Osteoblast (primary cell): ENCODE measurements at regions not wholly inside any gene's neighbourhood (a gene's known extent, or its start where the extent isn't known, plus 50 kb on each side); places are given as distances from the start of the nearest gene placed in this dataset.

Experiments
- DNase-seq: peaks from one replicate; pipeline ENCODE4 v3.0.0; 2011; ENCODE audit warnings: low spot score, mixed read lengths; ENCODE audit not compliant: insufficient read length; ENCODE audit errors: missing footprints
- H2AFZ ChIP-seq: 2 replicates; pipeline ENCODE4 v1.6.0; 2011; ENCODE audit warnings: mild to moderate bottlenecking, low read length
- H3K27ac ChIP-seq: 2 replicates; pipeline ENCODE4 v1.5.1; 2011; ENCODE audit warnings: mild to moderate bottlenecking, low read depth, low read length, moderate library complexity
- H3K27me3 ChIP-seq: 2 replicates; pipeline ENCODE4 v1.6.0; 2012; ENCODE audit warnings: mild to moderate bottlenecking, control low read depth, inconsistent platforms, low read length, moderate library complexity; ENCODE audit not compliant: insufficient read depth
- H3K36me3 ChIP-seq: 2 replicates; pipeline ENCODE4 v1.5.1; 2011; ENCODE audit warnings: mild to moderate bottlenecking, low read length, control low read depth, moderate library complexity; ENCODE audit not compliant: insufficient read depth
- H3K4me1 ChIP-seq: 2 replicates; pipeline ENCODE4 v1.5.1; 2011; ENCODE audit warnings: mild to moderate bottlenecking, low read length, control low read depth, moderate library complexity; ENCODE audit not compliant: insufficient read depth
- H3K4me2 ChIP-seq: 2 replicates; pipeline ENCODE4 v1.6.0; 2011; ENCODE audit warnings: mild to moderate bottlenecking, low read length; ENCODE audit not compliant: insufficient read depth
- H3K4me3 ChIP-seq: fragments of 200-600 bp; sonication (generic); 3 replicates; pipeline ENCODE4 v1.5.1; 2012; ENCODE audit warnings: mild to moderate bottlenecking, low read length, inconsistent platforms; ENCODE audit not compliant: insufficient read depth
- H3K79me2 ChIP-seq: 2 replicates; pipeline ENCODE4 v1.6.0; 2012; ENCODE audit warnings: mild to moderate bottlenecking, low read length, control low read depth, inconsistent platforms; ENCODE audit not compliant: insufficient read depth
- H3K9me3 ChIP-seq: 2 replicates; pipeline ENCODE4 v1.5.1; 2011; ENCODE audit warnings: low read depth, low read length, control low read depth
- H4K20me1 ChIP-seq: 2 replicates; pipeline ENCODE4 v1.6.0; 2012; ENCODE audit warnings: mild to moderate bottlenecking, low read length, control low read depth; ENCODE audit not compliant: insufficient read depth
- TF ChIP-seq, protein P1 (sequence below): IDR thresholded peaks from 2 replicates; pipeline ENCODE4 v1.5.1; 2011; ENCODE audit warnings: mild to moderate bottlenecking, low read depth, low read length, moderate library complexity; ENCODE audit errors: extremely low read depth

GRCh38 chr5:102623329-102624065, 124.7 kb upstream of the SLCO6A1 start:
- Histone ChIP-seq H2AFZ (no peak overlapping the region), H3K4me1 (peaks cover 18% of the 10 kb centered on the region), H3K79me2 (no peaks in the 10 kb centered on the region), H3K27ac (no peak overlapping the region), H3K4me2 (no peak overlapping the region), H3K4me3 (no peak overlapping the region), H3K36me3 (no peaks in the 10 kb centered on the region), H3K27me3 (no peaks in the 10 kb centered on the region), H4K20me1 (no peaks in the 10 kb centered on the region), H3K9me3 (no peaks in the 10 kb centered on the region)
- no peak for DNase-seq
- TF ChIP-seq, protein P1, sequence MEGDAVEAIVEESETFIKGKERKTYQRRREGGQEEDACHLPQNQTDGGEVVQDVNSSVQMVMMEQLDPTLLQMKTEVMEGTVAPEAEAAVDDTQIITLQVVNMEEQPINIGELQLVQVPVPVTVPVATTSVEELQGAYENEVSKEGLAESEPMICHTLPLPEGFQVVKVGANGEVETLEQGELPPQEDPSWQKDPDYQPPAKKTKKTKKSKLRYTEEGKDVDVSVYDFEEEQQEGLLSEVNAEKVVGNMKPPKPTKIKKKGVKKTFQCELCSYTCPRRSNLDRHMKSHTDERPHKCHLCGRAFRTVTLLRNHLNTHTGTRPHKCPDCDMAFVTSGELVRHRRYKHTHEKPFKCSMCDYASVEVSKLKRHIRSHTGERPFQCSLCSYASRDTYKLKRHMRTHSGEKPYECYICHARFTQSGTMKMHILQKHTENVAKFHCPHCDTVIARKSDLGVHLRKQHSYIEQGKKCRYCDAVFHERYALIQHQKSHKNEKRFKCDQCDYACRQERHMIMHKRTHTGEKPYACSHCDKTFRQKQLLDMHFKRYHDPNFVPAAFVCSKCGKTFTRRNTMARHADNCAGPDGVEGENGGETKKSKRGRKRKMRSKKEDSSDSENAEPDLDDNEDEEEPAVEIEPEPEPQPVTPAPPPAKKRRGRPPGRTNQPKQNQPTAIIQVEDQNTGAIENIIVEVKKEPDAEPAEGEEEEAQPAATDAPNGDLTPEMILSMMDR: no peak

DNA sequence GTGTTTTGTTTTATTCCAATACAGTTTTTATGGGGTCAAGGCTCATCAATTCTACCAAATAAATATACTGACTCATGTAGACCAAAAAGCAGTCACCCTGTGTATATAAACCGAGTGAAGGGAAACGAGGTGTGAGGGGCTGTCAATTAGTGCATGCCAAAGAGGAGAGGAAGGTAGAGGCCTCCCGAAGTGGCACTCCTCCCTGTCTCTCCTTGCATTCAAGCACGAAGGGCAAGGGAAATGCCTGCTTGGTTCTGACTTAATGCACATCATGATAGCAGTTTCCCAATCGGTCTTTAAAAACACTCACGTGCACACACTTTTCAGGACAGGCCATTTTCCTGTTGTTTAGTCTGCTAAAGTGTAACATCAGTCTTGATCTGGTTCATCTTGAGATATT, 125.6 kb upstream of the SLCO6A1 start:
- no peaks in the 10 kb centered on the region for H4K20me1 ChIP-seq
- no peaks in the 10 kb centered on the region for H3K36me3 ChIP-seq
- H3K27ac ChIP-seq: no peak overlapping the region
- H3K4me3 ChIP-seq: no peak overlapping the region
- no peak for DNase-seq
- H3K9me3 ChIP-seq: no peaks in the 10 kb centered on the region
- H3K27me3 ChIP-seq: no peaks in the 10 kb centered on the region
- H3K4me1 ChIP-seq: peaks cover 24% of the 10 kb centered on the region
- no peaks in the 10 kb centered on the region for H3K79me2 ChIP-seq
- no peak overlapping the region for H3K4me2 ChIP-seq
- TF ChIP-seq, protein P1: no peak
- H2AFZ ChIP-seq: peak overlapping the region; percentile 20

DNA sequence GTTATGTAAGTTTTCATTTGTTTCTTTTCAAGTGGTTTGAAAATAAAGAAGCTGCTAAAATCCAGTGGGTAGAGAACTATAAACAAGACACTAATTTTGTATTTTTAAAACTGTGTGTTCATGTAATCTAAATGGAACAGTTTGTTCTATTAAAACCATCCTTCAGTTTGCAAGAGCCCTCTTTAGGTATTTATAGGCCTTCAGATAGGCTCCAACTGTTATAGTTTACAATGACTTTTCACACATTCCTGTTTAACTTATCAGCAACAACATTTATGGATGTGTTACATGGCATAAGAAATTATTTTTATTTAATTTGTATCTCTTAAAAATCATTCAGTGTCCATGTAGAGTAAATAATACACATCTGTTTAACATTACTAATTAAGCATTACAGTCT, 126.7 kb upstream of the SLCO6A1 start:
- TF ChIP-seq, protein P1: no peak
- no peak for DNase-seq
- no peaks in the 10 kb centered on the region for H3K27me3 ChIP-seq
- H3K4me2 ChIP-seq: no peak overlapping the region
- no peaks in the 10 kb centered on the region for H3K36me3 ChIP-seq
- no peaks in the 10 kb centered on the region for H3K79me2 ChIP-seq
- peaks cover 24% of the 10 kb centered on the region for H3K4me1 ChIP-seq
- no peaks in the 10 kb centered on the region for H4K20me1 ChIP-seq
- no peak overlapping the region for H3K27ac ChIP-seq
- no peak overlapping the region for H2AFZ ChIP-seq
- H3K4me3 ChIP-seq: no peak overlapping the region
- H3K9me3 ChIP-seq: no peaks in the 10 kb centered on the region

GRCh38 chr5:102625928-102626327, 127.1 kb upstream of the SLCO6A1 start:
- H3K27ac ChIP-seq: no peak overlapping the region
- DNase-seq: no peak
- no peak overlapping the region for H3K4me2 ChIP-seq
- no peaks in the 10 kb centered on the region for H4K20me1 ChIP-seq
- no peak overlapping the region for H2AFZ ChIP-seq
- H3K4me1 ChIP-seq: peaks cover 24% of the 10 kb centered on the region
- H3K36me3 ChIP-seq: no peaks in the 10 kb centered on the region
- TF ChIP-seq, protein P1: no peak
- no peak overlapping the region for H3K4me3 ChIP-seq
- H3K27me3 ChIP-seq: no peaks in the 10 kb centered on the region
- H3K9me3 ChIP-seq: no peaks in the 10 kb centered on the region
- H3K79me2 ChIP-seq: no peaks in the 10 kb centered on the region
